ENCODE measurements at regions not wholly inside any gene's neighbourhood (a gene's known extent, or its start where the extent isn't known, plus 50 kb on each side); places are given as distances from the start of the nearest gene placed in this dataset.

DNA sequence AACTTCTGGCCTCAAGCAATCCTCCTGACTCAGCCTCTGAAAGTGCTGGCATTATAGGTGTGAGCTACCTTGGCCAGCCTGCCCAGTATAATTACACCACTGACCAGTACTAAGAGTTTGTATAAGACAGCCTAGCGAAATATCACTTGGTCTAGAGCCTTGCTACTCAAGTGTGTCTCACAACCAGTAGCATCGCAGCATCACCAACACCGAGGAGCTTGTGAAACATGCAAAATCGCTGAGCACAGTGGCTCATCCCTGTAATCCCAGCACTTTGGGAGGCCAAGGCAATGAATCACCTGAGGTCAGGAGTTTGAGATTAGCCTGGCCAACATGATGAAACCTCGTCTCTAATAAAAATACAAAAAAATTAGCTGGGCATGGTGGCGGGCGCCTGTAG, 102.0 kb upstream of the GATB start:
- no peak for TF ChIP-seq POLR2AphosphoS5 (IDR thresholded peaks at IDR 0.05)
- TF ChIP-seq, protein P1, sequence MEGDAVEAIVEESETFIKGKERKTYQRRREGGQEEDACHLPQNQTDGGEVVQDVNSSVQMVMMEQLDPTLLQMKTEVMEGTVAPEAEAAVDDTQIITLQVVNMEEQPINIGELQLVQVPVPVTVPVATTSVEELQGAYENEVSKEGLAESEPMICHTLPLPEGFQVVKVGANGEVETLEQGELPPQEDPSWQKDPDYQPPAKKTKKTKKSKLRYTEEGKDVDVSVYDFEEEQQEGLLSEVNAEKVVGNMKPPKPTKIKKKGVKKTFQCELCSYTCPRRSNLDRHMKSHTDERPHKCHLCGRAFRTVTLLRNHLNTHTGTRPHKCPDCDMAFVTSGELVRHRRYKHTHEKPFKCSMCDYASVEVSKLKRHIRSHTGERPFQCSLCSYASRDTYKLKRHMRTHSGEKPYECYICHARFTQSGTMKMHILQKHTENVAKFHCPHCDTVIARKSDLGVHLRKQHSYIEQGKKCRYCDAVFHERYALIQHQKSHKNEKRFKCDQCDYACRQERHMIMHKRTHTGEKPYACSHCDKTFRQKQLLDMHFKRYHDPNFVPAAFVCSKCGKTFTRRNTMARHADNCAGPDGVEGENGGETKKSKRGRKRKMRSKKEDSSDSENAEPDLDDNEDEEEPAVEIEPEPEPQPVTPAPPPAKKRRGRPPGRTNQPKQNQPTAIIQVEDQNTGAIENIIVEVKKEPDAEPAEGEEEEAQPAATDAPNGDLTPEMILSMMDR (IDR thresholded peaks at IDR 0.05) = no peak
- TF ChIP-seq POLR2A (IDR thresholded peaks at IDR 0.05) = no peak
